22Rv1 (cell line): ENCODE measurements at regions not wholly inside any gene's neighbourhood (a gene's known extent, or its start where the extent isn't known, plus 50 kb on each side); places are given as distances from the start of the nearest gene placed in this dataset.

ENCODE experiments used
- H3K27ac ChIP-seq: fragments of 450-650 bp; 2 replicates; pipeline ENCODE4 v1.5.1; 2017
- ZFX ChIP-seq: fragments of 450-650 bp; IDR thresholded peaks from 2 replicates; pipeline ENCODE4 v1.6.1; 2017; ENCODE audit warnings: antibody characterized with exemption, borderline replicate concordance
- TF ChIP-seq, protein P1 (sequence below): fragments of 450-650 bp; IDR thresholded peaks from 2 replicates; pipeline ENCODE4 v1.5.1; 2017; ENCODE audit warnings: mild to moderate bottlenecking

DNA sequence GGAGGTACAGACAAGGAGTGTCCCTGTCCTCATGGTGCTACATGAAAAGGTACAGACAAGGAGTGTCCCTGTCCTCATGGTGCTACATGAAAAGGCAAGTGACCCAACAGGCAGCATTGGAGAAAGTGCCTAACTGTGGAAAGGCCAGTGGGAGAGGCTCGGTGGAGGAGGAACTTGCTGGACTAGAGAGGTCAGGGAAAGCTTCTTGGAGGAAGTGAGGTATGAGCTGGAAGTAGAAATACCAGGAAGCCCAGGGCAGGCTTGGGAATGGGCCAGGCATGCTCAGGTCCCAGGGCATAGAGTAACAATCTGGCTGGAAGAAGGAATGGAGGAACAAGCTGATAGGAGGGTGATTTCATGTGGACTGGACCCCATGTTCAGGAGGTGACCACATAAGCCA, 59.8 kb upstream of the FNDC1 start:
- no peak for TF ChIP-seq ZFX
- TF ChIP-seq, protein P1, sequence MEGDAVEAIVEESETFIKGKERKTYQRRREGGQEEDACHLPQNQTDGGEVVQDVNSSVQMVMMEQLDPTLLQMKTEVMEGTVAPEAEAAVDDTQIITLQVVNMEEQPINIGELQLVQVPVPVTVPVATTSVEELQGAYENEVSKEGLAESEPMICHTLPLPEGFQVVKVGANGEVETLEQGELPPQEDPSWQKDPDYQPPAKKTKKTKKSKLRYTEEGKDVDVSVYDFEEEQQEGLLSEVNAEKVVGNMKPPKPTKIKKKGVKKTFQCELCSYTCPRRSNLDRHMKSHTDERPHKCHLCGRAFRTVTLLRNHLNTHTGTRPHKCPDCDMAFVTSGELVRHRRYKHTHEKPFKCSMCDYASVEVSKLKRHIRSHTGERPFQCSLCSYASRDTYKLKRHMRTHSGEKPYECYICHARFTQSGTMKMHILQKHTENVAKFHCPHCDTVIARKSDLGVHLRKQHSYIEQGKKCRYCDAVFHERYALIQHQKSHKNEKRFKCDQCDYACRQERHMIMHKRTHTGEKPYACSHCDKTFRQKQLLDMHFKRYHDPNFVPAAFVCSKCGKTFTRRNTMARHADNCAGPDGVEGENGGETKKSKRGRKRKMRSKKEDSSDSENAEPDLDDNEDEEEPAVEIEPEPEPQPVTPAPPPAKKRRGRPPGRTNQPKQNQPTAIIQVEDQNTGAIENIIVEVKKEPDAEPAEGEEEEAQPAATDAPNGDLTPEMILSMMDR = no peak

GRCh38 chr6:159108426-159108985, 60.7 kb upstream of the FNDC1 start:
- TF ChIP-seq ZFX = no peak
- no peak overlapping the region for H3K27ac ChIP-seq

More for the DNA sequence above, 59.8 kb upstream of the FNDC1 start:
- H3K27ac ChIP-seq = no peak overlapping the region

DNA sequence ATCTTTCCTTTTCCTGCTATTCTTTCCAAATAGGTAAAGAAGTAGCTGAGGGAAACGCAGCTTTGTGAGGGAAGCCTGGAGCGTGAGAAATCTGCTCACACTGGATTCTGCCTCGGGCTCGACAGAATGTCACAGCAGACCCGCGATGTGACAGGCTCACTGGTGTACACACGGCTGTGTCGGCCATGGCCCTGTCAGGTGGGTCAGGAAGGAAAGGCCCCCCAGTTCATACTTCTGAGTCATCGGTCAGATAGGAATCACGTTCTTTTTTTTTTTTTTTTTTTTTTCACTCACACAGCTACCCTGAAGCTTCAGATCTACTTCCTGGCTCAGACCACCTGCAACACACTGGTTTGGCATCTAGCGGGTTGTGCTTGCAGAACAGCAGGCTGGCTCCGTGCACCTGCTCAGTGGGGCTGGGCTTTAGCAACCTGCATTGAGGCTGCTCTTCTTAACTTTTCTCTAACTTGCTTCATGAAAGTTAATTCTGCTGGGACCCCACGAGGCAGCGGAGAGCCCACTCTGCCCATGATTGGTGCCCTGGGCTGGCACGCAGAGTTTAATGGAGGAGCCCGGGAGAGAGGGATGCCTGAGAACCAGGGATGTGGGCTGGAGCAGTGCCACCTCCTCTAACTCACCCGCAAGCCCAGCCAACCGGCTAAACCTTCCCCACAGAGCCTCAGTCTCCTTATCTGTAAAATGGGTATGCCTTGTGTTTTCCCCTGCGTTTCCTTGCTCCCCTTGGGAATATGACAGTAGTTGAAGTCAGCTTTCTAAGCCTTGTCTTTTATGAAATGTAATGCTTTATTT, 61.5 kb upstream of the FNDC1 start:
- no peak overlapping the region for H3K27ac ChIP-seq
- TF ChIP-seq, protein P1 = no peak
- TF ChIP-seq ZFX = no peak

DNA sequence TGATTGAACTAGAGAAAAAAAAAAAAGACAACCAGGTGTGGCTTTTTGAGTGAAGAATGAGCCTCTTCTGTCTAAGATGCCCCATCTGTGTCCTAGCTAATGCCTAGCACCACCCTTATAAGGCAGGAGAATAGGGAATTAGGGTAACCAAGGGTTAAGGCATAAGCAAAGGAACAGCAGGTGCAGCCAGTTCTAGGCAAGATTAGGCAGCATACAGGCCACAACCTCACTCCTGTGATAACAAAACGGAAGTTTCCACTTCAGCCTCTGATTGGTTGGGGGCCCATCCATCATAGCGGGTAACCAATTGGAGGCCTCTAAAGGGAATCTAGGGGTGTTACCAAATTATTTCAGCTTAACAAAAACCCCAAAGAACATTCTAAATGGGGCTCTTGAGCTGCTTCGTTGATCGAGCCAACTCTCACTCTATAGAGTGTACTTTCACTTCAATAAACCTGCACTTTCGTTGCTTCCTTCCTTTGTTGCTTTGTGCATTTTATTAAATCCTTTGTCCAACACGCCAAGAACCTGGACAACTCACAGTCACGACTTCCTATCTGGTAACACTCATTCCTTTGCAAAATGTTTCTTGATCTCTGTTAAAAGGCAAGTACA, 61.9 kb upstream of the TAGAP start:
- TF ChIP-seq ZFX = no peak
- H3K27ac ChIP-seq = no peak overlapping the region

DNA sequence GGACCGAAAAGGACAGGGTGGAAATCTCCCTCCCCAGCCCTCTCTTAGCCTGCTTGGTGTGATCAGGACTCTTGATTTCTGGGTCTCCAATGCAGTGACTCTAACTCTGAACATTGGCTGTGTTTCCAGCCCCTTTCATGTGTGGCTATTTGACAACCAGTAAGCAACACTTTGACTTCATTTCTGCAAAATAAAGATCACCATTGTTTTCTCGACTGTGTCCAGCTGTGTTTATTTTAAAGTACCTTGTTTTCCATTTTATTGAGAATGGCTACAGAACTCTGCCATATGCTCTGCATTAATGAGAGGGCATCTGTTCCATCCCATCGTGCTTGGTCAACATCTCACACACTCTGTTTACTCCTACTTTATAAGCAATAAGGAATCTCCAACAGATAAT, 60.9 kb upstream of the TAGAP start:
- no peak for TF ChIP-seq ZFX
- TF ChIP-seq, protein P1 = no peak
- H3K27ac ChIP-seq = no peak overlapping the region

DNA sequence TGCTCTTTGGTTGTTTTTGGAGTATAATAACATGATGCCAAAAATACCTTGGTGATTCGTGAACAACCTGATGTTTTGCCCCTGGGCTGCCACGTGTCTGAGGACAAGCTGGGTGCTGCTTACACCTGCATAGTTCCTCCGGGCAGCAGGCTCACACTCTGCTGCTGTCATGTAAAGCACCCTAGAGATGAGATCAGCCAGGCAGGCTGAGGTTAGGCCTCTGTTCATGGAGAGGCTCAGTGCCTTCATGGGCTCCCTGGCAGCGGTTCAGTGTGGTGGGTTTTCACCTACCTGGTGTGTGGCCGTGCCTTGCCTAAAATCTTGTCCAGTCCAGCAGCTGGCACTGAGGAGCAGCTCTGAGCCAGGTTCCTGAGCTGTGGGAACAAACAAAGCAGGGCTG, 60.1 kb upstream of the TAGAP start:
- no peak overlapping the region for H3K27ac ChIP-seq
- no peak for TF ChIP-seq ZFX
- TF ChIP-seq, protein P1 = no peak

DNA sequence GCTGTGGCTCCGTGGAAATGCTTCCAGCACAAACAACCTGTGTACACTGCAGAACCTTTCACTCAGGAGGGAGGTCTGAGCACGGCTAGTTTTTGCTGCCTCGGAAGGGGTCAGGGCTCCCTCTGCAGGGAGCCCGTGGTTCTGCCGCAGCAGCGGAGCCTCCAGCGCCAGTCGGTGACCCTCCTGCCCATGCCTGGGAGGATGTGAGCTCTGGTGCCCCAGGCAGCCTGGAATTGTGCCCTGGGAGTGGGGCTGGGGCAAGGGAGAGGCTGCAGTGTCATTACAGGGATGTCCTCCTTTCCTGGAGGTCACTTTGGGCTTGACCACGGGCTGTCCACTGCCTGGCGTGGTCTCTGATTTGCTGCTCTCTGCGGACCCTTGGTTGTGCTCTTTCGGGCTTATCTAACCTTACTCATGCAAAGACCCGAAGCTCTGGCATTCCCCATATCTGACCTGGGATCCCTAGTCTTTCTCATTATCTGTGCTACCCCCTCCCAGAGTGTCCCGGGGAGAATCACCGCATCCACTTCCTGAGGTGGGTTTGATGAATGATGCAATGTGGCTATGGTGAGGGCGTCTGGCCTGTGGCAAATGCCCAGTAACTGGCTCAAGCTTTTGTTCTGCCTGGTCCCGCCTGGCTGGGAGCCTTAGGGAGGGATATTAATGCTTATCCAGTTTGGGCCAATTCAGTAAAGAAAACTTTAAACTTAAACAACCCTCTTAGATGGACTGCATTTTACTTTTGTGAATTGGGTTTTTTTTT, 59.6 kb upstream of the TAGAP start:
- H3K27ac ChIP-seq = no peak overlapping the region

More for the DNA sequence above, 59.6 kb upstream of the TAGAP start:
- no peak for TF ChIP-seq ZFX
- TF ChIP-seq, protein P1 = peak; percentile 92
